Activated naive CD4-positive, alpha-beta T cell treated with anti-CD3 and anti-CD28 coated beads, Interleukin-2, amount 50 U/mL, for 24 hours (primary cell): ENCODE measurements at regions not wholly inside any gene's neighbourhood (a gene's known extent, or its start where the extent isn't known, plus 50 kb on each side); places are given as distances from the start of the nearest gene placed in this dataset.
"Not testable (repeated sequence)": the region's sequence is repeated elsewhere in the genome, so short reads cannot be mapped to it uniquely, and the experiment has no call there.

Experiments used
- H3K27ac Mint-ChIP-seq: one replicate; pipeline ENCODE4 v1.8.0; 2021; ENCODE audit warnings: mild to moderate bottlenecking, mixed read lengths
- H3K27me3 Mint-ChIP-seq: one replicate; pipeline ENCODE4 v1.8.0; 2021; ENCODE audit warnings: mixed read lengths
- H3K36me3 Mint-ChIP-seq: one replicate; pipeline ENCODE4 v1.8.0; 2021; ENCODE audit warnings: mixed read lengths
- H3K4me1 Mint-ChIP-seq: one replicate; pipeline ENCODE4 v1.8.0; 2021; ENCODE audit warnings: mixed read lengths
- H3K4me3 Mint-ChIP-seq: one replicate; pipeline ENCODE4 v1.8.0; 2021; ENCODE audit warnings: mild to moderate bottlenecking, mixed read lengths
- H3K9me3 Mint-ChIP-seq: one replicate; pipeline ENCODE4 v1.8.0; 2021; ENCODE audit warnings: mixed read lengths

DNA sequence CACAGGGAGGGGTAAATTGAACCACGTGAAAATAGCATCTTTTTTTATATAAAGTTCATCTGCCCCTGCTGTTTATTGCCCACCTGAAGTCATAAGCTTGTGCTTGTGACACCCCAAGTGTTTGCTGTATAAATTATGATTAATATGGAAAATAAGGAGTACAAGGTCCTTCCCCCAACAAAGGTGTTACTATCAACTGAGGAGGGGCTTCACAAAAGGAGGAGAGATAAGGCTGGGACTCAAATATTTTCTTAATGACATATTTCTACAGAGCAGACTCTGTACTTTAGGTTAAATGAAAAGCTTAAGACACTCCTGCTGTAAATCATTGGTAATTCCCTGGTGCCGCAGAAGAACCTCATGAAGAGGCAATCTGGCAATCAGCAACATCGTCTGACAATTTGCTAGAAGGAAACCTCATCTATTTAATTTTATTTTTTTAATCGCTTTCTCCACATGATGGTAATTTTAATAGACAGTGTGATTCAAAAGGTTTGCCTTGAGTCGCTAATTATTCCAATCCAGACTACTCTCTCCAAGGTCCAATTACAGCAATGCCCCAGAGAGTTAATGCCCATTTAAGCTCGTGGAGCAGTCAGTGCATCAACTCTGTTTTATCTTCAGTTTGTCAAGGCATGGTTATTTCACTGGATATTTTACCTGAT is 1432.4 kb downstream of the FAM181B start:
- no peak overlapping the region for H3K4me3 Mint-ChIP-seq
- H3K4me1 Mint-ChIP-seq = no peaks in the 10 kb centered on the region
- peaks cover 14% of the 10 kb centered on the region for H3K9me3 Mint-ChIP-seq
- H3K27ac Mint-ChIP-seq = no peak overlapping the region
- no peaks in the 10 kb centered on the region for H3K27me3 Mint-ChIP-seq
- no peaks in the 10 kb centered on the region for H3K36me3 Mint-ChIP-seq

- Mint-ChIP-seq H3K27ac (no peak overlapping the region), H3K36me3 (no peaks in the 10 kb centered on the region), H3K4me1 (no peaks in the 10 kb centered on the region), H3K4me3 (no peak overlapping the region), H3K27me3 (no peaks in the 10 kb centered on the region), H3K9me3 (peaks cover 19% of the 10 kb centered on the region)
Measured at GRCh38 chr11:81286959-81287358, 1446.7 kb downstream of the FAM181B start.

GRCh38 chr11:81286550-81286949 is 1447.1 kb downstream of the FAM181B start:
- H3K4me1 Mint-ChIP-seq = no peaks in the 10 kb centered on the region
- no peaks in the 10 kb centered on the region for H3K27me3 Mint-ChIP-seq
- peaks cover 22% of the 10 kb centered on the region for H3K9me3 Mint-ChIP-seq
- no peak overlapping the region for H3K27ac Mint-ChIP-seq
- no peaks in the 10 kb centered on the region for H3K36me3 Mint-ChIP-seq
- H3K4me3 Mint-ChIP-seq = no peak overlapping the region

- H3K9me3 Mint-ChIP-seq = peaks cover 22% of the 10 kb centered on the region
- H3K27me3 Mint-ChIP-seq, H3K36me3 Mint-ChIP-seq, H3K4me1 Mint-ChIP-seq, H3K4me3 Mint-ChIP-seq, H3K27ac Mint-ChIP-seq: not testable (repeated sequence)
Measured at GRCh38 chr11:81280228-81280627, 1453.4 kb downstream of the FAM181B start.

DNA sequence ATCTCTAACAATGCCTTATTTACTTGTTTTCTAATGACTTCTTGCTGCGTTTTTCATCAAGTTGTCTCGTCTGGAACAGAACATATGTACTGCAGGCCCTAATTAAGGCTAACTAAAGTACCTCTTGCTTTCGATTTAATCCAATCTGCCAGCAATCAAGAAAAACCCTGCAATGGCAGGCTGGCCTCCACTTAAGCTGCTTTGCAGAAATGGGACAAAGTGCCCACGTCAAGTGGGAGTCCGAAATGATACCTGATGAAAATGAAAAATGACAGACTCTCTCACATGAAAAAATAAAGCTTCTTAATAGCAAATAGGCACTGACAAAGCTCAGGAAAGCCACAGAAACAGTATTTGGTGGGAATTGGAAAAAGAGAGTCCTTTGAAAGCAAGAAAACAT is 1454.7 kb downstream of the FAM181B start:
- Mint-ChIP-seq H3K4me1 (no peaks in the 10 kb centered on the region), H3K36me3 (no peaks in the 10 kb centered on the region), H3K27me3 (no peaks in the 10 kb centered on the region), H3K9me3 (peaks cover 20% of the 10 kb centered on the region), H3K27ac (no peak overlapping the region), H3K4me3 (no peak overlapping the region)

DNA sequence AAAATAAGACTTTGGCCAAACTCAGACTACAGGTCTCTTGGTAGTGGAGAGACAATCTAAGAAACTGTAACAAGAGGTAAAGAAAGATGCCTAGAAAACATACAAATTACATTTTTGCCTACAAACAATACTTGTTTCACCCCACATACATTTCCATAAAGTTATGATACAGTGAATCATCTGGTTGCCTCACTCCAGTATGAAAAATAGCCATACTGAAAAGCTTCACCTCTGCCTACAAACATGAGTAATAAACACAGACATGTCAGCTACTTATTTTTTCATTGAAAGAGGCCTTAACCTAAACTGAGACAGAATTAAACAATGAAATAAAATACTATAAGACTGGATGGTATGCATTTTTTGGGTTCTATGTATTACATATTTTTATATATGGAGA is 1463.0 kb downstream of the FAM181B start:
- no peak overlapping the region for H3K27ac Mint-ChIP-seq
- H3K36me3 Mint-ChIP-seq = no peaks in the 10 kb centered on the region
- H3K27me3 Mint-ChIP-seq = no peaks in the 10 kb centered on the region
- H3K4me1 Mint-ChIP-seq = no peaks in the 10 kb centered on the region
- H3K9me3 Mint-ChIP-seq = no peaks in the 10 kb centered on the region
- no peak overlapping the region for H3K4me3 Mint-ChIP-seq

- Mint-ChIP-seq H3K27me3 (no peaks in the 10 kb centered on the region), H3K36me3 (no peaks in the 10 kb centered on the region), H3K4me1 (no peaks in the 10 kb centered on the region), H3K4me3 (no peak overlapping the region), H3K9me3 (peaks cover 6% of the 10 kb centered on the region), H3K27ac (no peak overlapping the region)
Measured at GRCh38 chr11:81267246-81267645, 1466.4 kb downstream of the FAM181B start.

GRCh38 chr11:81259471-81259870 is 1474.2 kb downstream of the FAM181B start:
- no peaks in the 10 kb centered on the region for H3K4me1 Mint-ChIP-seq
- no peak overlapping the region for H3K27ac Mint-ChIP-seq
- peaks cover 8% of the 10 kb centered on the region for H3K9me3 Mint-ChIP-seq
- no peaks in the 10 kb centered on the region for H3K36me3 Mint-ChIP-seq
- H3K27me3 Mint-ChIP-seq = no peaks in the 10 kb centered on the region
- no peak overlapping the region for H3K4me3 Mint-ChIP-seq

- Mint-ChIP-seq H3K36me3 (no peaks in the 10 kb centered on the region), H3K4me1 (no peaks in the 10 kb centered on the region)
Measured at GRCh38 chr11:81255895-81256294, 1477.8 kb downstream of the FAM181B start.

DNA sequence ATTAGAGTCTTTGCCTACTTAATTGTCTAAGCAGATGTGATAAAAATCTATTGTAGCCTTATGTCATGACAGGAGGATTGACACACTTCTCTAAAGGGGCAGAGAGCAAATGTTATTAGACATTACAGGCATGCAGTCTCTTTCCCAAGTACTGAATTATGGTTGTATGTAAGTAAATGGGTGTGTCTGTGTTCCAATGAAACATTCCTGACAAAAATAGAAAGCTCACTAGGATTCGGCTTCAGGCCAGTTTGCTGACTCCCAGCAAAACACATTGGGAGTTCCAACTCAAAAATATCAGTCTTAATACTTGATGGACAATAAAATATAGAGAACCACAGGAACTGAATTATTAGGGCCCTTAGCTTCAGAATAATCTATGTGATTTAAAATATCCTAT is 1480.4 kb downstream of the FAM181B start:
- no peak overlapping the region for H3K27ac Mint-ChIP-seq
- H3K4me3 Mint-ChIP-seq = no peak overlapping the region
- H3K9me3 Mint-ChIP-seq = no peaks in the 10 kb centered on the region
- no peaks in the 10 kb centered on the region for H3K27me3 Mint-ChIP-seq
- H3K4me1 Mint-ChIP-seq = no peaks in the 10 kb centered on the region
- H3K36me3 Mint-ChIP-seq = no peaks in the 10 kb centered on the region

More at GRCh38 chr11:81255895-81256294, 1477.8 kb downstream of the FAM181B start:
- Mint-ChIP-seq H3K4me3 (no peak overlapping the region), H3K9me3 (no peaks in the 10 kb centered on the region), H3K27ac (no peak overlapping the region), H3K27me3 (no peaks in the 10 kb centered on the region)

DNA sequence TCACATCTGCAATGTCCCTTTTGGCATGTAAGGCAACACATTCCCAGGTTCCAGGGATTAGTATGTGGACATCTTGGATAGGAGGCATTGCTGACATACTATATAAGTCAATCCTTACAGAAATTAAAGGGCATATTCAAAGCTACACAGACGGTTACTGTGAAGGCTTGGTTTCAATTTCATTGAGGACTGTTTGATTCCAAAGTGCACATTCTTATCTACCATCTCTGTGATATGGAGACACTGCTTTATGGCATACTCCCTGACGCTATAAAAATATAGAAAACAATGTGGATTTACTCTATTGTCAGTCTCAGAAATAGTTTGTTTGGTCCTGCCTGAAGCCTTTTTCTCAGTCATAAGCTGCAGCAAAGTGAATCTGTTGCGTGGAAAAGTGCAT is 1486.7 kb downstream of the FAM181B start:
- Mint-ChIP-seq H3K4me1 (no peaks in the 10 kb centered on the region), H3K36me3 (no peaks in the 10 kb centered on the region), H3K4me3 (no peak overlapping the region), H3K27ac (no peak overlapping the region), H3K27me3 (no peaks in the 10 kb centered on the region), H3K9me3 (no peaks in the 10 kb centered on the region)

DNA sequence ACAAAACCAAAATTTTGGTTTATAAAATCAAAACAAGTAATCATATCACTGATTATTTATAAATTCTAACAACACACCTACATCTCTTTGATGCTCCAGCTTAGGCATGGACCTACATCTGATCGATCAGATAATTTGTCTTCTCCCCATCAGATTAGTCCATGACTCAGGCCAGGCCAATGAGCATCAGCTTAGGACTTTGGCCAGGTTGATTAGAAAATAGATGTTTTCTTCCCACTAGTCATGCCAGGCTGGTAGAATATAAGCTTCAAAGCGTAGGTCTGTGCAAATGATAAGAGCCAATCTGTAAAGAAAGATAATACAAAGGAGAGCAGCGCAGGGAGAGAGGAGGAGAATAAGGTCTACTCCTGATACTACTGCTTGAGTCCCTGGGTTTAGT is 1487.9 kb downstream of the FAM181B start:
- H3K36me3 Mint-ChIP-seq = no peaks in the 10 kb centered on the region
- H3K27me3 Mint-ChIP-seq = no peaks in the 10 kb centered on the region
- no peaks in the 10 kb centered on the region for H3K4me1 Mint-ChIP-seq
- no peaks in the 10 kb centered on the region for H3K9me3 Mint-ChIP-seq
- no peak overlapping the region for H3K4me3 Mint-ChIP-seq
- no peak overlapping the region for H3K27ac Mint-ChIP-seq

DNA sequence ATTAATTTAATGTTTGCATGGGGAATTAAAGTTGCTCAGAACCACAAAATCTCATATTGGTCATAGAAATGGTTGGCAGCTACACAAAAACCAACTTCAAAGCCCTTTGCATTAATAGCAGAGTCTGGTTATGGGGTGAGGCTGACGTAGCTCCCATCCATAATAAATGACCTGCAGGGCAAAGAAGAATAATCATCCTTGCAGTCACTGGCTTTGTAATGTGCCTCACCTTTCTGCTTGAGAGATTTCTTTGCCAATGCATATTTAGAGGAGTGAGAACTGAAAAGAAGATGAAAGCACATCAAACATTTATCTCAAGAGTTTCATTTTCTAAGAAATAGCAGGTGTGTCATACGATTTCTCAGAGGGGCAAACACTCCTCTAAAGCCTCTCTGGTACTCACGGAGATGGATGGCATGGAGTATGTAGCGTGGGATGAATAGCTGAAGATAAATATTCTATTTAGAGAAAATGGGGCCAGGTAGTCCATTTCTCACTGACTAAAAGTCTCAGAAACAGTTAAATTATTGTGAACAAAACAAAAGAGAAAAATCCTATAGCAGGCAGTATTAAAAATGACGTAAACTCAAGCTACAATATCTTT is 1491.9 kb downstream of the FAM181B start:
- Mint-ChIP-seq H3K4me1 (no peaks in the 10 kb centered on the region), H3K27ac (no peak overlapping the region), H3K9me3 (no peaks in the 10 kb centered on the region), H3K27me3 (no peaks in the 10 kb centered on the region), H3K36me3 (no peaks in the 10 kb centered on the region), H3K4me3 (no peak overlapping the region)

GRCh38 chr11:81237139-81237538 is 1496.5 kb downstream of the FAM181B start:
- Mint-ChIP-seq H3K36me3 (no peaks in the 10 kb centered on the region), H3K4me1 (no peaks in the 10 kb centered on the region), H3K4me3 (no peak overlapping the region), H3K27ac (no peak overlapping the region), H3K9me3 (no peaks in the 10 kb centered on the region), H3K27me3 (no peaks in the 10 kb centered on the region)

- H3K4me3 Mint-ChIP-seq, H3K9me3 Mint-ChIP-seq, H3K27me3 Mint-ChIP-seq, H3K27ac Mint-ChIP-seq, H3K36me3 Mint-ChIP-seq, H3K4me1 Mint-ChIP-seq: not testable (repeated sequence)
Measured at GRCh38 chr11:81227409-81227808, 1506.3 kb downstream of the FAM181B start.

GRCh38 chr11:81224396-81224795 is 1509.3 kb downstream of the FAM181B start:
- H3K4me1 Mint-ChIP-seq = no peaks in the 10 kb centered on the region
- H3K9me3 Mint-ChIP-seq = no peaks in the 10 kb centered on the region
- no peaks in the 10 kb centered on the region for H3K36me3 Mint-ChIP-seq
- H3K4me3 Mint-ChIP-seq = no peak overlapping the region
- H3K27me3 Mint-ChIP-seq = no peaks in the 10 kb centered on the region
- no peak overlapping the region for H3K27ac Mint-ChIP-seq

GRCh38 chr11:81222491-81222890 is 1511.2 kb downstream of the FAM181B start:
- Mint-ChIP-seq H3K27ac (no peak overlapping the region), H3K9me3 (no peaks in the 10 kb centered on the region), H3K27me3 (no peaks in the 10 kb centered on the region), H3K36me3 (no peaks in the 10 kb centered on the region), H3K4me1 (no peaks in the 10 kb centered on the region), H3K4me3 (no peak overlapping the region)
